KMS-11 (cell line): ENCODE measurements at regions not wholly inside any gene's neighbourhood (a gene's known extent, or its start where the extent isn't known, plus 50 kb on each side); places are given as distances from the start of the nearest gene placed in this dataset.

ENCODE experiments used
- H2AFZ ChIP-seq: fragments of 200-600 bp; sonication (generic); 2 replicates; pipeline ENCODE4 v1.6.1; 2016; ENCODE audit warnings: antibody characterized with exemption, mixed run types, low read depth
- H3K27ac ChIP-seq: fragments of 200-600 bp; sonication (generic); 2 replicates; pipeline ENCODE4 v1.6.1; 2016; ENCODE audit warnings: mild to moderate bottlenecking, mixed run types
- H3K27me3 ChIP-seq: fragments of 200-600 bp; sonication (generic); 2 replicates; pipeline ENCODE4 v1.6.1; 2017; ENCODE audit warnings: mild to moderate bottlenecking, low read depth, mixed run types, moderate library complexity; ENCODE audit not compliant: insufficient read depth
- H3K36me3 ChIP-seq: fragments of 200-600 bp; sonication (generic); 2 replicates; pipeline ENCODE4 v1.6.1; 2017; ENCODE audit warnings: mild to moderate bottlenecking, mixed run types; ENCODE audit not compliant: insufficient read depth
- H3K4me1 ChIP-seq: fragments of 200-600 bp; sonication (generic); 2 replicates; pipeline ENCODE4 v1.6.1; 2016; ENCODE audit warnings: mild to moderate bottlenecking, low read depth, mixed run types; ENCODE audit not compliant: poor library complexity, severe bottlenecking
- H3K4me2 ChIP-seq: fragments of 200-600 bp; sonication (generic); 2 replicates; pipeline ENCODE4 v1.7.0; 2016; ENCODE audit warnings: mild to moderate bottlenecking, mixed run types
- H3K4me3 ChIP-seq: fragments of 200-600 bp; sonication (generic); IDR thresholded peaks from 2 replicates; pipeline ENCODE4 v1.6.1; 2017; ENCODE audit warnings: low read depth, low read length, mixed read lengths; ENCODE audit not compliant: insufficient read depth
- H3K79me2 ChIP-seq: fragments of 200-600 bp; sonication (generic); 2 replicates; pipeline ENCODE4 v1.6.1; 2016; ENCODE audit warnings: low read depth, mixed run types; ENCODE audit not compliant: insufficient read depth
- H3K9ac ChIP-seq: fragments of 200-600 bp; sonication (generic); 2 replicates; pipeline ENCODE4 v1.6.1; 2016; ENCODE audit warnings: mild to moderate bottlenecking, mixed run types
- H4K20me1 ChIP-seq: fragments of 200-600 bp; sonication (generic); 2 replicates; pipeline ENCODE4 v1.6.1; 2016; ENCODE audit warnings: mild to moderate bottlenecking, mixed run types; ENCODE audit not compliant: insufficient read depth
- CTCF ChIP-seq: fragments of 200-600 bp; sonication (generic); conservative IDR thresholded peaks from 2 replicates; pipeline ENCODE4 v1.6.1; 2017; ENCODE audit warnings: low read depth, mild to moderate bottlenecking, antibody characterized with exemption, low read length, moderate library complexity, mixed read lengths

DNA sequence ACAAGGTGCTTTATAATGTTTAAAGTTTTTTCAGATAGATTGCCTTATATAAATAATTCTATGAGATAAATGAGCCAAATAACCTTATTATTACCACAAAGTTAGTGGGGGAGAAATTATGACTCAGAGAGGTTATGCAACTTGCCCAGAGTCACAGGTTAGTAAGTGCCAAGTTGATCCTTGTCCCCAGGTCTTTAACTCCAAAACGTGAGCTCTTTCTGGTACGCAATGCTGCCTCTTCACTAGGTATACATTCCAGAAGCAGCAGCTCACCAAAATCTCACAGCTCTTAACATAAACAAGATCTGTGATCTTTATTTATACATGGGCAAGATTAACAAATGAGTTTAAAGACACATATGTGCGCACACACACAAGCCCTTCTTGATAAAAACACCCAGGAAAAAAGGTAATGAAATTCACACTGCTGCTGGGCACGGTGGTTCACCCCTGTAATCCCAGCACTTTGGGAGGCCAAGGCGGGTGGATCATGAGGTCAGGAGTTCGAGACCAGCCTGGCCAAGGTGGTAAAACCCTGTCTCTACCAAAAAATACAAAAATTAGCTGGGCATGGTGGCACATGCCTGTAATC is 59.8 kb upstream of the NR2F2 start:
- Histone ChIP-seq H3K4me1 (no peaks in the 10 kb centered on the region), H2AFZ (no peak overlapping the region), H3K27me3 (no peaks in the 10 kb centered on the region), H3K9ac (no peak overlapping the region), H4K20me1 (no peaks in the 10 kb centered on the region), H3K36me3 (no peaks in the 10 kb centered on the region), H3K4me2 (no peak overlapping the region), H3K79me2 (no peaks in the 10 kb centered on the region), H3K27ac (no peak overlapping the region), H3K4me3 (no peak overlapping the region)
- TF ChIP-seq CTCF, result no peak

- H3K79me2 ChIP-seq, result no peaks in the 10 kb centered on the region
- TF ChIP-seq CTCF, result no peak
- no peak overlapping the region for H3K27ac ChIP-seq
- H3K27me3 ChIP-seq, result no peaks in the 10 kb centered on the region
- no peak overlapping the region for H3K4me2 ChIP-seq
- H3K4me3 ChIP-seq, result no peak overlapping the region
- H4K20me1 ChIP-seq, result no peaks in the 10 kb centered on the region
- H2AFZ ChIP-seq, result no peak overlapping the region
- H3K4me1 ChIP-seq, result no peaks in the 10 kb centered on the region
- H3K9ac ChIP-seq, result no peak overlapping the region
- no peaks in the 10 kb centered on the region for H3K36me3 ChIP-seq
These were observed 58.1 kb upstream of the NR2F2 start for GRCh38 chr15:96272427-96272826.

DNA sequence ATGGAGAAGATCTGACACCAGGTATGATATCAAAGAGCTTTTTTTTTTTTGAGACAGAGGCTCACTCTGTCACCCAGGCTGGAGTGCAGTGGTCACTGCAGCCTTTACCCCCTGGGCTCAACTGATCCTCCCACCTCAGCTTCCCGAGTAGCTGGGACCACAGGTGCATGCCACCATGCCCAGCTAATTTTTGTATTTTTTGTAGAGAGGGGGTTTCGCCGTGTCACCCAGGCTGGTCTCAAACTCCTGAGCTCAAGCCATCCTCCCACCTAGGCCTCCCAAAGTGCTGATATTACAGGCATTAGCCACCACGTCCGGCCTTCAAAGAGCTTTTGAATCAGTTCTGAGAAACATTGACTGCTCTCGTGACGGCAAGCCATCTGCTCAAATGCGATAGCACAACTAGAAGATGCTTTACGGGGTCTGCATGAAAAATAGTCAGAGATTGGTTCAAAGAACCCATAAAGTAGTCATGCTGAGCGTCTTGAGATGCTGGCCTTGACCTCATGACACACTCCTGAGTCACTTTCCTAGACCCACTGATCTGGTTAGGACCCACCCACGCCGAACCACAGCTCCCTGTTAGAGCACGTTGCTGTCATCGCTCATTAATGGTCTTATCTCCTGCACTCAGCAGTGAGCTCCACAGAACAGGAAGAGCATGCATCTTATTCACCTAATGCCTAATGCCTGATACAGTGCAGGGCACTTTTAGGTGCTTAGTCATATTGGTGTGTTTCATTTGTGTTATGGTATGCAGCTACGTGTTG is 57.0 kb upstream of the NR2F2 start:
- H2AFZ ChIP-seq, result no peak overlapping the region
- no peaks in the 10 kb centered on the region for H3K4me1 ChIP-seq
- H3K9ac ChIP-seq, result no peak overlapping the region
- no peaks in the 10 kb centered on the region for H3K79me2 ChIP-seq
- no peak overlapping the region for H3K4me3 ChIP-seq
- no peak for TF ChIP-seq CTCF
- no peaks in the 10 kb centered on the region for H4K20me1 ChIP-seq
- H3K4me2 ChIP-seq, result no peak overlapping the region
- no peaks in the 10 kb centered on the region for H3K27me3 ChIP-seq
- H3K27ac ChIP-seq, result no peak overlapping the region
- H3K36me3 ChIP-seq, result no peaks in the 10 kb centered on the region

- Histone ChIP-seq H3K4me1 (no peaks in the 10 kb centered on the region), H3K9ac (no peak overlapping the region), H2AFZ (no peak overlapping the region), H3K36me3 (no peaks in the 10 kb centered on the region), H3K4me2 (no peak overlapping the region), H3K27me3 (no peaks in the 10 kb centered on the region), H3K79me2 (no peaks in the 10 kb centered on the region), H4K20me1 (no peaks in the 10 kb centered on the region), H3K27ac (no peak overlapping the region), H3K4me3 (no peak overlapping the region)
- TF ChIP-seq CTCF, result no peak
These were observed 56.4 kb upstream of the NR2F2 start for GRCh38 chr15:96274087-96274440.
